Amniotic epithelial cell (primary cell): ENCODE measurements at regions not wholly inside any gene's neighbourhood (a gene's known extent, or its start where the extent isn't known, plus 50 kb on each side); places are given as distances from the start of the nearest gene placed in this dataset.

Source experiments
- DNase-seq: peaks from one replicate; pipeline ENCODE4 v3.0.0-alpha.2; 2010; ENCODE audit warnings: low read depth

GRCh38 chr2:145058457-145058856 lies 538.5 kb upstream of the ZEB2 start:
- DNase-seq = peak; percentile 12

GRCh38 chr2:145055651-145056050 lies 535.7 kb upstream of the ZEB2 start:
- peak; percentile 28 for DNase-seq

GRCh38 chr2:145050134-145050533 lies 530.2 kb upstream of the ZEB2 start:
- no peak for DNase-seq

- DNase-seq = no peak
Observed at GRCh38 chr2:145049475-145049874, 529.6 kb upstream of the ZEB2 start.

DNA sequence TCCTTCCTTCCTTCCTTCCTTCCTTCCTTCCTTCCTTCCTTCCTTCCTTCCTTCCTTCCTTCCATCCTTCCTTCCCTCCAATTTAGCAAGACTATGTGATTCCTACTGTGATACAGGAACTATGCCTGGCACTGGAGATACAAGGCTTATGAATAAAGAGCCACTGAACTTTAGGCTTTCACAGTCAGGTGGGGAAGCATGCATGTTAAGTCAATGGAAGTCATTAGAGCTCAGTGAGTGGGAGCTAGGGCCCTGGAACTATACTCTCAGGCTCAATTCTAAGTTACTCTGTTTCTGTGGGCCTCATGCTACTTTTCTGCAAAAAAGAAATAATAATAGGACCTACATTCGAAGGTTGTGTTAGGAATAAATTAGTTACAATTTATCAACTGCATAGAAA lies 527.6 kb upstream of the ZEB2 start:
- DNase-seq = no peak

- DNase-seq = no peak
Observed at GRCh38 chr2:145044491-145044890, 524.6 kb upstream of the ZEB2 start.

DNA sequence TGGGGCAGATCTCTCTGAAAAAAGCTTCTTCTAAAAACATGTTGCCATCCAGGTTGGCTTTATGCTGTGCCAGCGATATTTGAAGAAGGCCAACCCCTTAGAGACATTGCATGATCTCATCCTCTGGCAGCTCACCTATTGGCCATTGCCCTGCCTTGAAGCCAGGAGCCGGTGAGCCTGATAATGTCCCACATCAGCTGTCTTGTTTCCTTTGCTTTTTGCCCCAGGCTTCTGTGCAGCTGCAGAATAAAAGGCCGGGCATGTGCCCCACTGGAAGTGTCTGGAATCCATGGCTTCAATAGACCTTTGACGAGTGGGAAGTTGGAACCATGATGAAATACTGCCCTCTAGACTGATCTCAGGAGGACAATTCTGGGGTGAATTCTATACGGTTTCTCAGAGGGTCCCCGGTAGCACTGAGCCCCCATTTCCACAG lies 523.5 kb upstream of the ZEB2 start:
- DNase-seq = no peak

DNA sequence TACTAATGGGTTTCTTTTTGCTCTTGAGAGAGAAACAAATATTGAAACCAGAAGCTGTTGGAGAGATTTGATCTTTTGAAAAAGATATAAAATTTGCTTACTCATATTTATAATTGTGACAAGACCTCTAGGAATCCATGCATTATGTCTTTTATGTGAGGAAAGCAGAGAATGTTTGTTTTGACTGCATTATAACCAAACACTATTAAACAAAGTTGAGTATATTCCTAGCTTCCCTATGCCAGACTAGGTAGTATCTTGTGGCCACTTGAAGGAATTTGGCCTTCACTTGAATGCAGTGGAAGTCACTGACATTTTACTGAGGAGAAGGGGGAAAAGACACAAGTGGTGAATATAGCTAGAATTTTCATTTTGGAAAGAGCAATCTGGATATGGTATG lies 521.8 kb upstream of the ZEB2 start:
- DNase-seq = no peak

GRCh38 chr2:145040433-145040832 lies 520.5 kb upstream of the ZEB2 start:
- DNase-seq = peak; percentile 49

- no peak for DNase-seq
Observed at GRCh38 chr2:145038041-145038525, 518.2 kb upstream of the ZEB2 start.

- DNase-seq = no peak
Observed at GRCh38 chr2:145036421-145037011, 516.6 kb upstream of the ZEB2 start.

DNA sequence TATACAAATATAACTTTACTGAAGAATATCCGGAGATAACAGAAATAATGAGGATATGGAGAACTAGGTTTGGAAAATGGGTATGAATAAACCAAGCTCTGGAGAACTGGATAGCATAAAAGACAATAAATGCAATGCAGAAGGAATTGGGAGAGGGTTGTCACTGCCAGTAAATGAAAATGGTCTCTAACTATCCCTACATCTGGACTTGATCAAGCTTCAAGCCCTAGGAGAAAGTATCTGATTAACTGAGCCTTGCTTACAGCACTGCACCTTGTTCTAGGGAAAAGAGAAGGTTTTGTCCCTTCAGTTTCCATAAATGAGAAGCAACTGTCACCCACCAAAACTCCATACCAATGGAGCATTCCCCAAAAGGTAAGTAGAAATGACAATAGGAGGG lies 514.6 kb upstream of the ZEB2 start:
- no peak for DNase-seq

GRCh38 chr2:145033438-145033837 lies 513.5 kb upstream of the ZEB2 start:
- DNase-seq = no peak

DNA sequence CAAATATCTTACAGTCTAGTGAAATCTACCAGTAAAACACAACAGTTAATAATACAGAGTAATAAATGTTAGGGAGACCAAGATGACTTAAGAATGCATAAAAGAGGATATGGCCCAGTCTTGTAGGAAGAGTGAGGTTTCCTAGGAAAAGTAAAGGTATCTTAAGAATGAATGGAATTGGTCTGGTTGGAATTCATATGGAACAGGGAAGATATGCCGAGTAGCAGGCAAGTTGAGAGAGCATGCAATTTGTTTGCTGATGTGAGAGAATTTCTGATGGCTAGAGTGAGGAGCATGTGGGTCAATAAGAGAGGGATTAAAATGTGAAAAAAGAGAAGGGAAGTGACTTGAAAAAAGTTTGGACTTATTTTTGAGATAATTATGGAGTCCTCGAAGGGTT lies 512.9 kb upstream of the ZEB2 start:
- DNase-seq = no peak

DNA sequence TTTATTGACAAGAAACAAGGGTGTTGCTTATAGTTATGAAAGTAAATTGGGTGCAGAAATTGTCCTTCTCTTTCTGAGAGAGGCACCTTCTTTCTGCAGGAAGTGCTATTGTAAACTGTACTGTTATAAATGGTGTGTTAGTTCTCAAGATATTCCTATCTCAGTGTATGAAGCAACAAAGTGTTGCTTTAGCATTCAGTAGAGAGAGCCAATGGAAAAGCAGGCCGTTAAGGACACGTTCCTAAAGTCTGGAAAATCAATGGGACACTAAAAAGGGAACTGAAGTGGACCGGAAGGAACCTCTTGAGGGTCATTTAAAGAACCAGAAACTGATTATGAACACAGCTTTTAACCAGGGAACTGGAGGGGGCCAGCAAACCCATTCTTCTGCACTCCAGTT lies 510.0 kb upstream of the ZEB2 start:
- no peak for DNase-seq

GRCh38 chr2:145029081-145029480 lies 509.2 kb upstream of the ZEB2 start:
- no peak for DNase-seq

DNA sequence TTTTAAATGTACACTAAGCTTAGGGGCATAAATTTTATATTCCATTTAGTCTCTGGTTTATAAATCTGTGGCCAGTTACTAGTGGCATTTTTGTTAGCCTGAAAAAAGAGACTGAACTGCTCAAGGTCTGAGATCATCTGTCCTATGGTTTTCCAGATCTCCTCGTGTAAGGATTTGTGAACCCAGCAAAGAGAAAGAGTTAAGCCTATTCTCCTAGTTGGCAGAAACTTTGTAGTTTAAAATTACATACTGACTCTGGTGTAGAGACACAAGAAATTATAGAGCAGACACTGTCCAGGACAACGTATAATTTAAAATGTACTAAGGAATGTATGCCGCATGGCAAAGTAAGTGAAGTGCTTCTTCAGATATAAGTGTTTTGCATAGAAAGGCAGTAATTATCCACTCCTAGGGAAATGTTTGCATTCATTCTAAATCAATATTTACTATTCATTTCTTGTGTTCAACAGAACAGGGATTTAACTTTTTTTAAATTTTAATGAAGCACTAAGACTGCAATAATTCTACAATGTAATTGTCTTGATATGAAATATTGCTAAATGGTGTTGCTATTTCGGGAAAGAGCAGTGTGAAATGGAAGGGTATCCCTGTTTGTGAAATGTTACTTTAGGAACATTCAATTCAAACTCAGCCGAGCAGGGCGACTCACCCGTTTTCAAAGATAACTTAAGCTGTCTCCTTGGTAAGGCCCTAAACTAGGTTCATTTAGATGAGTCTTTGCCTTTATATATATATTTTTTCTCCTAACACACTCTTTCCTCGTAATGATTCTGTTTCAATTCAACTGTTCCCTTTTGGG lies 508.4 kb upstream of the ZEB2 start:
- DNase-seq = peak; percentile 26

DNA sequence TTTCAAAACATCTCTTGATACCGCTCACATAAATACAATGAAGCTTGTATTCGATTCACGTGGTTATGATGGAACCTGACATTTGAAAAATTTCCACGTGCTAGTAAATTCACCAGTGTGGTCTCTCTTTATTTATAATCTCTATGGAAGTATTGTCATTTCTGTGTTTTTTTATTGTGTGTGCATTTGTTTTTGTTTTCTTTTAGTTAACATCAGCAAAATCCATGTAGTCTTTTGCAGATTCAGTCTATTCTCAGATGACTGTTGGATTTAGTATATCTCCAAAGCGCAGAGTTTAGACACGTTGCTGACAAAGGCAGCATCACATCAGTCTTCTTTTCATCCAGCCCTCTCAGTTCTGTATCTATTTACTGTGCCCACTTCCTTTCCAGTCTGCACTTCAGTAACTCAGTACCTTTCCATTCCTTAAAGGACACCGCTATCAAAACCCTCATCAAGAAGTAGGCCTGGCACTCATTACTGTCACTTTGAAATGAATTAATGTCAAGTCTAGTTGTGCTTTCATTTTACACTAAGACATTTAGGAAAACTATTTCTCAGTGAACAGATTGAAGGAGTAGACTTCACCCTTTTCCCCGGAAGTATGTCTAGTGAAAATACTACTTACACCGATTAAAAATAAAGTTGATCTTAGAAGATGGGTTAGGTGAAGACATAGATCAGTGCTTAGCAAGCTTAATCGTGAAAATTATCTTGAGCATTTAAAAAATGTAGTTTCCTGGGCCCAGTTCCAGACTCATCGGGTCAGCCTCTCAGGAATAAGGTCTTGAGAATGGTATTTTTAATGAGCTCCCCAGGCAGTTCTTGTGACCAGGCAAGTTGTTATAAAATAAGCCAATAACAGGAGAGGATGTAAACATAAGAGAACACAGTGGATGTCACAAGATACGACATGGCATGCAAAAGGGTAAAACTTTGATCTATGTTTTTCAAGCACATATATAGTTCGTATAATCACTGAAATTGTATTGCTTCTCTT lies 506.8 kb upstream of the ZEB2 start:
- peak; percentile 71 for DNase-seq

GRCh38 chr2:145025382-145025781 lies 505.5 kb upstream of the ZEB2 start:
- no peak for DNase-seq

DNA sequence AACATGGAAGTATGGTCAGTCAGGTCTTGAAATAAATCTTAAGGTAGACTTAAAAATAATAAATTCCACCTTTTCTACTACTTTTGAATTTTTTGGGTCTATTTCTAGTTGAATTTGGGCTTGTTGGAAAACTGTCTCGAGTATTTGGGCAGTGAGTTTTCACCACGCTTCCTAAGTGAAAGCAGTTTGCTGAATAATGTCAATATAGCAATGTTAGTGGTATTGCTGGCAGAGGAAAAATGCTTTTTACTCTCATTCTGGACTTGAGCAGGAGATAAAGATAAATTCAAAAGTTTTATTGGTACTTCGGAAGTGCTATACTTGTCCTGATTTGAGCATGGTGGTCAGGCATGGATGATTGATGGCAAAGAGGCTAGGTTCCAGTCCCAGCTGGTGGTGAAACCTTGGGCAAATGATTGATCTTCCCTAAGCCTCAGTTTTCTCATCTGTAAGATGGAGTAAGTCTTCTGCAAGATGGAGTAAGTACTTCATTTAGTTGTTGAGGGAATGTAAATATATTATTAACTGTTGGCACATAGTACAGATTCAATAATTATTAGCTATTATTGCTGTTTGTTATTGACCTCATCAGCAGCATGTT lies 503.5 kb upstream of the ZEB2 start:
- no peak for DNase-seq

GRCh38 chr2:145022666-145023333 lies 502.9 kb upstream of the ZEB2 start:
- peak; percentile 93 for DNase-seq
